Activated CD4-positive, alpha-beta T cell treated with anti-CD3 and anti-CD28 coated beads for 48 hours (primary cell): ENCODE measurements at regions not wholly inside any gene's neighbourhood (a gene's known extent, or its start where the extent isn't known, plus 50 kb on each side); places are given as distances from the start of the nearest gene placed in this dataset.

Experiments
- DNase-seq: peaks from one replicate; pipeline ENCODE4 v3.0.0-alpha.2; 2020

GRCh38 chr4:123853651-123854050, 457.1 kb downstream of the SPRY1 start:
- DNase-seq: no peak

GRCh38 chr4:123856689-123857545, 460.3 kb downstream of the SPRY1 start:
- no peak for DNase-seq

GRCh38 chr4:123858465-123858864, 461.9 kb downstream of the SPRY1 start:
- DNase-seq: no peak

GRCh38 chr4:123862812-123863211, 466.2 kb downstream of the SPRY1 start:
- DNase-seq: no peak

GRCh38 chr4:123866796-123867195, 470.2 kb downstream of the SPRY1 start:
- DNase-seq: no peak

- no peak for DNase-seq
Observed at GRCh38 chr4:123867910-123868587, 471.5 kb downstream of the SPRY1 start.

- no peak for DNase-seq
Observed at GRCh38 chr4:123869286-123870215, 473.0 kb downstream of the SPRY1 start.

- no peak for DNase-seq
Observed at GRCh38 chr4:123870216-123870876, 473.8 kb downstream of the SPRY1 start.

GRCh38 chr4:123871341-123871740, 474.7 kb downstream of the SPRY1 start:
- DNase-seq: no peak

GRCh38 chr4:123874063-123874462, 477.5 kb downstream of the SPRY1 start:
- DNase-seq: no peak

GRCh38 chr4:123876143-123876542, 479.5 kb downstream of the SPRY1 start:
- DNase-seq: no peak

- no peak for DNase-seq
Observed at GRCh38 chr4:123876671-123877101, 480.1 kb downstream of the SPRY1 start.

GRCh38 chr4:123877551-123877950, 481.0 kb downstream of the SPRY1 start:
- no peak for DNase-seq

GRCh38 chr4:123878976-123879375, 482.4 kb downstream of the SPRY1 start:
- no peak for DNase-seq

GRCh38 chr4:123880631-123881030, 484.0 kb downstream of the SPRY1 start:
- DNase-seq: no peak

GRCh38 chr4:123884922-123885321, 488.3 kb downstream of the SPRY1 start:
- DNase-seq: no peak

- no peak for DNase-seq
Observed at GRCh38 chr4:123889507-123889906, 492.9 kb downstream of the SPRY1 start.

GRCh38 chr4:123890889-123891288, 494.3 kb downstream of the SPRY1 start:
- no peak for DNase-seq

GRCh38 chr4:123891881-123892280, 495.3 kb downstream of the SPRY1 start:
- DNase-seq: no peak

GRCh38 chr4:123892368-123892976, 495.9 kb downstream of the SPRY1 start:
- no peak for DNase-seq

GRCh38 chr4:123893011-123893981, 496.7 kb downstream of the SPRY1 start:
- no peak for DNase-seq
